ENCODE measurements at regions not wholly inside any gene's neighbourhood (a gene's known extent, or its start where the extent isn't known, plus 50 kb on each side); places are given as distances from the start of the nearest gene placed in this dataset.

GRCh38 chr2:120591572-120591971 lies 144.1 kb upstream of the GLI2 start:
- ChIA-PET POLR2A (no interaction called here), CTCF (ENCODE audit: low intra/inter-chr PET ratio, low total read pairs) (no interaction called here)
- BruUV-seq (replicated peaks), result no TSS peak
- H3K4me1 ChIP-seq (ENCODE audit: insufficient read depth, low read length), result peaks cover 10% of the 10 kb centered on the region
- H3K4me3 ChIP-seq (replicated peaks in 1 of 3; ENCODE audit: insufficient read depth in 1 of 3, low read depth in 2 of 3, low read length in 3 of 3), result no peak overlapping the region
- H3K27me3 ChIP-seq (ENCODE audit: control insufficient read depth in 1 of 2, insufficient read depth in 2 of 2, low read length in 2 of 2), result peaks cover 6 to 80% of the 10 kb centered on the region in 2 experiments
- in situ Hi-C loops (cut with HindIII; ENCODE audit: extremely low pct_ligation_motif_present, low pct_unique_long_range_greater_than_20kb), result no loop called here
- ATAC-seq (no peak), DNase-seq (ENCODE audit: low spot score) (no peak), FAIRE-seq (no peak)
- no peaks in the 10 kb centered on the region for H3K79me2 ChIP-seq (ENCODE audit: insufficient read depth, low read length)
- H3K4me2 ChIP-seq (ENCODE audit: low read depth, low read length), result no peak overlapping the region
- H3K9me3 ChIP-seq (ENCODE audit: low read length), result no peaks in the 10 kb centered on the region
- 55% methylated on average over 4 of the region's 7 CpGs for WGBS (ENCODE audit: low lambda C conversion rate)
- TF ChIP-seq MAFK (conservative IDR thresholded peaks at IDR 0.05 in 1 of 2, IDR thresholded peaks at IDR 0.05 in 1 of 2; ENCODE audit: low read length in 2 of 2) (no peak), ZNF609 (CRISPR knock-in tag; IDR thresholded peaks at IDR 0.05; ENCODE audit: borderline replicate concordance) (no peak), IKZF4 (CRISPR knock-in tag; IDR thresholded peaks at IDR 0.05; ENCODE audit: borderline replicate concordance, low read depth, not compliant biosample characterization) (no peak), ZNF790 (CRISPR knock-in tag; IDR thresholded peaks at IDR 0.05; ENCODE audit: borderline replicate concordance) (no peak), ZFP90 (CRISPR knock-in tag; IDR thresholded peaks at IDR 0.05; ENCODE audit: borderline replicate concordance) (no peak), NRL (CRISPR knock-in tag; IDR thresholded peaks at IDR 0.05; ENCODE audit: borderline replicate concordance) (no peak), ZBTB3 (CRISPR knock-in tag; IDR thresholded peaks at IDR 0.05; ENCODE audit: borderline replicate concordance, low read depth) (no peak), ZNF552 (CRISPR knock-in tag; IDR thresholded peaks at IDR 0.05; ENCODE audit: borderline replicate concordance) (no peak), ZNF234 (CRISPR knock-in tag; conservative IDR thresholded peaks at IDR 0.05) (no peak), MIER3 (CRISPR knock-in tag; IDR thresholded peaks at IDR 0.05; ENCODE audit: borderline replicate concordance) (no peak), THAP8 (CRISPR knock-in tag; IDR thresholded peaks at IDR 0.05; ENCODE audit: borderline replicate concordance) (no peak)
- no peaks in the 10 kb centered on the region for H3K36me3 ChIP-seq (replicated peaks in 1 of 2; ENCODE audit: control insufficient read depth in 1 of 2, insufficient read depth in 2 of 2, low read length in 2 of 2)
- no peak overlapping the region for H2AFZ ChIP-seq (ENCODE audit: low read length)
- intact Hi-C loops (cut with micrococcal nuclease; ENCODE audit: unreplicated experiment), result no loop called here
- no peak overlapping the region for H3K9ac ChIP-seq (ENCODE audit: insufficient read depth, low read depth, low read length)
- no peaks in the 10 kb centered on the region for H4K20me1 ChIP-seq (ENCODE audit: insufficient read depth, low read length)
- H3K27ac ChIP-seq (ENCODE audit: extremely low read length, insufficient read depth, low read length), result no peak overlapping the region
